ENCODE measurements at regions not wholly inside any gene's neighbourhood (a gene's known extent, or its start where the extent isn't known, plus 50 kb on each side); places are given as distances from the start of the nearest gene placed in this dataset.
A peak's percentile ranks its signal among the peaks of the same experiment; 100 is the strongest.

DNA sequence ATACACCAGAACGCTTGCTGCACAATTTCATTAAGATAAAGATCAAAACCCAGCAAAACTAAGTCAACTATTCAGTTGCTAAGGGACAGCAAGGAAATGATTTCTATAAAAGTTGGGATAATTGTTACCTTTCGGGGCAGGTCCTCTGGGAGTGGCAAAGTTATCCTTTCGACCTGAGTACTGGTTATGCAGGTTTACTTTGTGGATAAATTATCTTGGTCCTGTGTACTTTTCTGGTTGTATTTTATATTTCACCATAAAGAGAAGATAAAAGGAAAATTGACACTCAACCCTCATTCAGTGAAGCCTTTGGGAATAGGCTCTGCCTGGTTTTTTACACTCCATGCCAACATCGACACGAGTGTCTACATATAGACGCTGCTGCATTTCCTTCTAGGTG lies 146.5 kb downstream of the SYK start:
- no peak for ATAC-seq
- Mint-ChIP-seq H3K4me3 (no peak overlapping the region), H3K27me3 (peaks cover 45% of the 10 kb centered on the region)

DNA sequence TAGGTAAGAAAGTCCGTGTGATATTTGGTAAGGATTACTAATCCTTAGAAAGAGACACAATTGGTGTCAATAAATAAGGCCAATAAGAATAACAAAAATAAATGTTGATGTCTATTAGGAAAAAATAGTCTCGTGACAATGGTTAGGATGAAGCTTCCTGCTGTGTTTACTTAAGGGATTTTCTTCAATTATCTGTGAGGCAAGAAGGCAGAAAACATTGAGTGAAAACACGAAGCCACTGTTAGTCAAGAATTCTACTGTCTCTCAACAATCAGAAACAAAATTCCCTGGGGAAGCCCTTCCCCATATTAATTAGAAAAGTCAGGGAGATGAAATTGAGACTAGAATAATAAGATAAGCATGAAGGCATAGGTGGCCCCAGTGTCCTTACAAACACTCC lies 149.0 kb downstream of the SYK start:
- H3K27me3 Mint-ChIP-seq, result peaks cover 49% of the 10 kb centered on the region

More for the DNA sequence above, 146.5 kb downstream of the SYK start:
- Mint-ChIP-seq H3K9me3 (no peaks in the 10 kb centered on the region), H3K27ac (no peak overlapping the region), H3K4me1 (no peaks in the 10 kb centered on the region)
- DNase-seq, result no peak

GRCh38 chr9:90953200-90953599 lies 151.6 kb downstream of the SYK start:
- Mint-ChIP-seq H3K27ac (no peak overlapping the region), H3K4me3 (no peak overlapping the region), H3K27me3 (peaks cover 40% of the 10 kb centered on the region), H3K4me1 (no peaks in the 10 kb centered on the region), H3K9me3 (no peaks in the 10 kb centered on the region)
- no peak for ATAC-seq
- DNase-seq, result no peak

More for the DNA sequence above, 149.0 kb downstream of the SYK start:
- ATAC-seq (no peak), DNase-seq (no peak)
- no peaks in the 10 kb centered on the region for H3K4me1 Mint-ChIP-seq
- H3K4me3 Mint-ChIP-seq, result no peak overlapping the region
- no peak overlapping the region for H3K27ac Mint-ChIP-seq
- H3K9me3 Mint-ChIP-seq, result no peaks in the 10 kb centered on the region

GRCh38 chr9:90953805-90954204 lies 152.2 kb downstream of the SYK start:
- H3K4me3 Mint-ChIP-seq, result no peak overlapping the region
- no peak for ATAC-seq
- peaks cover 37% of the 10 kb centered on the region for H3K27me3 Mint-ChIP-seq
- H3K9me3 Mint-ChIP-seq, result no peaks in the 10 kb centered on the region
- no peaks in the 10 kb centered on the region for H3K4me1 Mint-ChIP-seq
- no peak for DNase-seq
- no peak overlapping the region for H3K27ac Mint-ChIP-seq

DNA sequence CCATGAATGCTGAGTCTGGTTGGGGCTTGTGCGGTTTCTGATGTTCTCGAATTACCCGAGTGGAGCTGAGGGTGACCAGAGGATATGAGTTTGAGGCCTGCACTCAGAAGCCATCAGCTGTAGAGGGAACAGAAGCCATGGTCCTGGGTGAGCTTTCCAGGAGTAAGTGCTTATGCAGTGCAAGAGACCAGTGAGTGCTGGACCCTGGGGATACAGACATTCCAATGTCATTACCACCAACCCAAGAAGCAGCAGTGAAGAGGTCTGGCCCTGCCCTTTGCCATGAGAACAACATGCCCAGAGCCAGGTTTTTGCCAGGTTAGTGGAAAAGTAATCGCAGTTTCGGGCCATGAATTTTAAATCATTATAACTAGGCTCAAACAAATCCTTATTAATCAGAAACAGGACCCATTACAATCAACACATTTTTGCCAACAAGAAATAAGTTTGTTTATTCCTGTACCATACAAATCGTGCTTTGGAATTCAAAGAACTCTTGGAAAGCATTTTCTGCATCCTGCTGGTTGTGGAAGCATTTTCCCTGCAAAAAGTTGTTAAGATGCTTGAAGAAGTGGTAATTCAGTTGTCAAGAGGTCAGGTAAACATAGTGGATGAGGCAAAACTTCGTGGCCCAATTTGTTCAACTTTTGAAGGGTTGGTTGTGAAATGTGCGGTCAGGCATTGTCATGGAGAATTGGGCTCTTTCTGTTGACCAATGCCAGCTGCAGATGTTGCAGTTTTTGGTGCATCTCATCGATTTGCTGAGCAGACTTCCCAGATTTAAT lies 154.6 kb downstream of the SYK start:
- Mint-ChIP-seq H3K4me1 (no peaks in the 10 kb centered on the region), H3K9me3 (no peaks in the 10 kb centered on the region), H3K4me3 (no peak overlapping the region), H3K27ac (no peak overlapping the region), H3K27me3 (peaks cover 27% of the 10 kb centered on the region)
- no peak for ATAC-seq
- no peak for DNase-seq

GRCh38 chr9:90958328-90958727 lies 156.7 kb downstream of the SYK start:
- no peak for DNase-seq
- no peaks in the 10 kb centered on the region for H3K4me1 Mint-ChIP-seq
- H3K9me3 Mint-ChIP-seq, result peaks cover 0 to 5% of the 10 kb centered on the region in 2 donors
- H3K4me3 Mint-ChIP-seq, result no peak overlapping the region
- peaks cover 33% of the 10 kb centered on the region for H3K27me3 Mint-ChIP-seq
- no peak for ATAC-seq
- H3K27ac Mint-ChIP-seq, result no peak overlapping the region

DNA sequence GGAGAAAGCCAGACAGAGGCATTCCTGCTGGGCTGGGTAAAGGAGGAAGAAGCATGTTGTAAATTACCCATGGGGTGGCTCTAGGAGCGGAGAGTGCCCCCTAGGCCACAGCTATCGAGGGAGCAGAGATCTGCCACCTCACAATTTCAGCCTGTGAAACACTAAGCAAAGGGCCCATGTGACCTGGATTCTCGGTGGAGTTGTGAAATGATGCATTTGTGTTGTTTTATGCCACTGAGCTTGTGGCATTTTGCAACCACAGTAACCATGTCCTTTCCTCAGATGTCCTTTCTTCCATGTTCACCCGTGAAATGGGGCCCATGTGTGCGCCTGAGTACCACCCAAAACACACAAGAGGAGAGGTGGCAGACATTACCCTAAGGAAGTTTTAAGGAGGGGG lies 159.3 kb downstream of the SYK start:
- DNase-seq (no peak), ATAC-seq (no peak)
- H3K9me3 Mint-ChIP-seq, result peaks cover 0 to 7% of the 10 kb centered on the region in 2 donors
- no peak overlapping the region for H3K27ac Mint-ChIP-seq
- H3K27me3 Mint-ChIP-seq, result peaks cover 35% of the 10 kb centered on the region
- H3K4me1 Mint-ChIP-seq, result peaks cover 7% of the 10 kb centered on the region
- no peak overlapping the region for H3K4me3 Mint-ChIP-seq

GRCh38 chr9:90961375-90961774 lies 159.8 kb downstream of the SYK start:
- no peak for ATAC-seq
- no peak for DNase-seq
- H3K27ac Mint-ChIP-seq, result no peak overlapping the region
- H3K27me3 Mint-ChIP-seq, result peaks cover 35% of the 10 kb centered on the region
- H3K4me1 Mint-ChIP-seq, result peaks cover 8% of the 10 kb centered on the region
- H3K9me3 Mint-ChIP-seq, result peaks cover 0 to 7% of the 10 kb centered on the region in 2 donors
- H3K4me3 Mint-ChIP-seq, result no peak overlapping the region

DNA sequence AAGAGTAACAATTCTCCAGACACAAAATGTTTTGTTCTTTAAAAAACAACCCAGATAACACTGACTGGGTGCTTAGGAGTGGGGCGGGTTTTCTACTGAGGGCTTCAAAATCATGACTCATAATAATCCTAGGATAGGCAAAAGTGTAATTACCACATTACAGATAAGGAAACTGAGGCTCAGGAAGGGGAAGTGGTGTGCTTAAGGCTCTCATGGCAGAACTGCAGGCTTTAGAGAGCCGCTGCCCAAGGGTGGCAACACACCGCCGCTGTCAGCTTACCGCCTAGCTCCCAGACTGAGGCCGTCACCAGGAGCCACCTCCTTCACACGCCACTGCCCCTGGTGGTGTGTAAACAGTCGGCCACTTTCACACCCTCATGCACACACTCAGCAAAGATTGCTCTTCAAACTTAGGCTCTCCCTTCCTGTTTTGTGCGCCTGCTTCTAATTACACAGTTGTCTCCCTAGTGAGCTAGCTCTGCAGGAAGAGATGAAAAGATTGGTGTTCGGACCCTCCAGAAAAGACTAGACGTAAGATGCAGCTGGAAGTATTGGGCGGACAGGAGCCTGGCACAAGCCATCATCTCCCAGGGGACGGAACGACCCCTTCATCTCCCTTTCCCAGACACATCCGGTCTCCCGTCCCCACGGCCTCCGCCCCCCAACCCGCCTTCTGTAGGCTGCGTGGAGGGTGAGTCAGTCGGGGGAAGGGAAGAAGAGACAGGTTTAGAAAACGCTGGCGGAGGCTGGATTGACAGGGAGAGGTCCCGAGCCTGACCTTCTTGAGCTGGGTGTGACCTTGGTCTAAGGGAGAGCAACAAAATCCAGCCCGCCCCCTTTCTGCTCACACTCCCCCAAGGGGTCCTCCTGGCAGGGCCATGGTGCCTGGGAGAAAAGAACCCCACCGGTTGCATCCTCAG lies 162.7 kb downstream of the SYK start:
- Mint-ChIP-seq H3K4me1 (peaks cover 18% of the 10 kb centered on the region), H3K4me3 (peak overlapping the region in 1 of 2 donors; percentile 6), H3K9me3 (peaks cover 0 to 7% of the 10 kb centered on the region in 2 donors), H3K27ac (no peak overlapping the region), H3K27me3 (peaks cover 35% of the 10 kb centered on the region)
- ATAC-seq (peak; percentile 67), DNase-seq (peak in 1 of 2 donors; percentile 12)

DNA sequence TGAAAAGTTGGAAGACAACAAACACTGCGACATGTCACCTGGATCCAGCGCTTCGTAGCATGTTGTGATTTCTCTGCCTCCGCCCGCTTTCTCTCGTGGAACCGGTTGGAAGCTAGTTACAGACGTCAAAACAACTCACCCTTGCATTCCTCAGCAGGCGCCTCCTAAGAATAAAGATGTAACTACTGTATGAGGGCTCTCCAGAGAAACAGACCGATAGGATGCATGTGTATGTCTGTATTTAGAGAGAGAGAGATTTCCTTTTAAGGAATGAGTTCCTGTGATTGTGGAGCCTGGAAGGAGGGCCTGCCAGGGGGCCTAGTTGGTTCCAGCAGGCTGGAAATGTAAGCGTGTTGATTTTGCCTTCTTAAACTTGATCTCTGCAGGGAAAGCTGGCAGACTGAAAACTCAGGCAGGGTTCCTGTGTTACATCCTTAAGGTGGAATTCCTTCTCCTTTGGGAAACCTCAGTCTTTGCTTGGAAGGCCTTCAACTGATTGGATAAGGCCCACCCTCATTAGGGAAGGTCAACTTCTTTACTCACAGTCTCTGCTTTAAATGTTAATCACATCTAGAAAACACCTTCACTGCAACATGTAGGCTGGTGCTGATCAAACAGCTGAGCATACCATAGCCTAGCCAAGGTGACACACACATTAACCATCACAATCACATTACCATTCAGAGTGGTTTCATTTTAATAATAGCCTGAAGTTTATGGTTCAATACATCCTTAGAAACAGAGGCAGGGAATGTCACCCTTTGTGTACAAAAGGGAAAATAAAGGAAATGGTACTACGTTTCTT lies 163.8 kb downstream of the SYK start:
- Mint-ChIP-seq H3K27ac (no peak overlapping the region), H3K9me3 (peaks cover 0 to 7% of the 10 kb centered on the region in 2 donors), H3K4me1 (peaks cover 18% of the 10 kb centered on the region), H3K4me3 (no peak overlapping the region), H3K27me3 (peaks cover 35% of the 10 kb centered on the region)
- DNase-seq (no peak), ATAC-seq (no peak)

GRCh38 chr9:90966031-90966290 lies 164.3 kb downstream of the SYK start:
- Mint-ChIP-seq H3K4me1 (peaks cover 18% of the 10 kb centered on the region), H3K9me3 (peaks cover 0 to 7% of the 10 kb centered on the region in 2 donors), H3K27ac (no peak overlapping the region), H3K4me3 (no peak overlapping the region), H3K27me3 (peaks cover 35% of the 10 kb centered on the region)
- DNase-seq, result no peak
- no peak for ATAC-seq

DNA sequence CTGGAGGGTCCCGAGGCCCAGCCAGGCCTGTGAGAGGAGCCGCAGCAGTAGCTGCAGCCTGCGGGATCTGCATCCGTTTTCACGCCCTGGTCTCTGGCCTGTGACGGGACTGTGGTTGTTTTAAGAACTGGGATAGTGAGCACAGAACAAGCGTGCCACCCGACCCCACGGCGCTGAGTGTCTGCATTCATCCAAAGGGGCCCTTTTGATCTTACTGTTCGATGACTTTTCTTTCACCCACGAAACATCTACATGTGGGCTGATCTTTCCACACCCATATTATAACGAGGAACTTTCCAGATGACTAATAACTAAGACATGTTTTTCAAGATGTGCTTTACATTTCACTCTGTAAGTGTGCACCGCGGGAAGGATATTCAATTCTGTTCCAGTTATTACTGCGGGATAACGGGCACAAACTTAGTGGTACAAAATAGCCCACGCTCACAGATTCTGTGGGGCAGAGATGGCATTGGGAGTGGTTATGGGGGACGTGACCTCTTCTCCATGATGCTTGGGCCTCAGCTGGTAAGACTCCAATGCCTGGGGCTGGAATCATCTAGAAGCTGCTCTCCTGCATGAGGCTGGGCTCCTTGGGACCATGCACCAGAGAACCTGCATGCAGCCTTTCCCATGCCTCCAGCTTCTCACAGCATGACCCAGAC lies 165.0 kb downstream of the SYK start:
- Mint-ChIP-seq H3K4me3 (no peak overlapping the region), H3K4me1 (peaks cover 18% of the 10 kb centered on the region), H3K27ac (peak overlapping the region in 1 of 2 donors; percentile 74), H3K27me3 (peaks cover 35% of the 10 kb centered on the region), H3K9me3 (peaks cover 0 to 7% of the 10 kb centered on the region in 2 donors)
- ATAC-seq, result peak; percentile 68
- no peak for DNase-seq

DNA sequence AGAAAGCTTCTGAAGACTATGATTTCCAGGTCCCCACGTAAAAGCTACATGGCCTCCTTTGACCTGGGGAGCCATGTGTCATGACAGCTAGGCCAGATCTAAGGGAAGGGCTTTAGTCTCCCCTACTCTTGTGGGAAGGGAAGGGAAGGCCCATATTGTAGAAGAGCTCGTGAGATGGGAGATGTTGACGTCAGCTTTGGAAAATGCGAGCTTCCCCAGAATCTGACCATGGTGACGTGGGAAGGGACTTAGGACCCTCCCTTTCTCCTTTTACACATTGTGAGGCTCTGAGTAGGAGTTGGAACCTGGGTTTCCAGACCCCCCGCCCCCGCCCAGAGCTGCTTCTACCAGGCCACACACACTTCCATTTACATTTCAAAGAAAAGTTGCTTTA lies 165.5 kb downstream of the SYK start:
- H3K27me3 Mint-ChIP-seq, result peaks cover 35% of the 10 kb centered on the region
- peak overlapping the region in 1 of 2 donors; percentile 74 for H3K27ac Mint-ChIP-seq
- peaks cover 18% of the 10 kb centered on the region for H3K4me1 Mint-ChIP-seq
- H3K4me3 Mint-ChIP-seq, result no peak overlapping the region
- ATAC-seq (no peak), DNase-seq (no peak)
- H3K9me3 Mint-ChIP-seq, result peaks cover 0 to 7% of the 10 kb centered on the region in 2 donors

DNA sequence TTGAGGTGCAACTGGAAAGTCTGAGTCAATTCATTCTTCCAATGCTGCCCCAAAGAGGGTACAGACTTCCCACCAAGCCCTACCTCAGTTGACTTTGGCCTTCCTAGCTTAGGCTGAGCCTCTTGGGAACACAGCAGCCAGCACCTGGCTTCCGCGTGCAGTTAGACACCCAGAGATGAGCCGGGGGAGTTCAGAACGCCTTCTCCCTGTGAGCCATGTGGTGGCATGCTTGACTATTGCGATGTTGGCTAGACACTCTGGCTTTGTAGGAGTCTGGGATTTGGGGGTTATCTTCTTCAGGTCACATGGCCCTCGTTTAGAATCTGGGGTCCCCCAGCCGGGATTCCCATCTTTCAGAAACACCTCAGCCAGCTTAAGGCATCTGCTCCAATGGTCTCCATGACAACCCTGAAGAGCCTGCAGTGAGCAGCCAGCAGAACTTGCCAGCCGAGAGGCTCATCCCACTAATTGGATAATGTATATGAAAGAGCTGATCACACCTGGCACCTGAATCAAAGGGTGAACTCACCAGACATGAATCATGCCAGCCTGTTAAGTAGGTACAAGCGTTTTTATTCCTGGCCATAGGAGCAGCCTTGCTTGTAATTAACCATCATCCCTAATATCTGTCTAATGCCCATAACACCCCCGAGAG lies 167.5 kb downstream of the SYK start:
- H3K4me3 Mint-ChIP-seq, result no peak overlapping the region
- H3K27me3 Mint-ChIP-seq, result peaks cover 23% of the 10 kb centered on the region
- no peaks in the 10 kb centered on the region for H3K9me3 Mint-ChIP-seq
- H3K4me1 Mint-ChIP-seq, result peaks cover 17% of the 10 kb centered on the region
- DNase-seq (no peak), ATAC-seq (no peak)
- no peak overlapping the region for H3K27ac Mint-ChIP-seq

- Mint-ChIP-seq H3K4me3 (no peak overlapping the region), H3K4me1 (peaks cover 11% of the 10 kb centered on the region), H3K27ac (no peak overlapping the region), H3K27me3 (peaks cover 9% of the 10 kb centered on the region), H3K9me3 (no peaks in the 10 kb centered on the region)
- DNase-seq (no peak), ATAC-seq (no peak)
Measured at GRCh38 chr9:90970608-90971007, 169.0 kb downstream of the SYK start.

All from stimulated activated naive CD8-positive, alpha-beta T cell treated with anti-CD3 and anti-CD28 coated beads, Interleukin-15, amount 100 ng/mL, for 72 hours (primary cell).